Muscle of arm (tissue), 1 donor: ENCODE measurements at regions not wholly inside any gene's neighbourhood (a gene's known extent, or its start where the extent isn't known, plus 50 kb on each side); places are given as distances from the start of the nearest gene placed in this dataset.

Experiments used
- DNase-seq: peaks from one replicate; pipeline ENCODE4 v3.0.0-alpha.2; 2013

DNA sequence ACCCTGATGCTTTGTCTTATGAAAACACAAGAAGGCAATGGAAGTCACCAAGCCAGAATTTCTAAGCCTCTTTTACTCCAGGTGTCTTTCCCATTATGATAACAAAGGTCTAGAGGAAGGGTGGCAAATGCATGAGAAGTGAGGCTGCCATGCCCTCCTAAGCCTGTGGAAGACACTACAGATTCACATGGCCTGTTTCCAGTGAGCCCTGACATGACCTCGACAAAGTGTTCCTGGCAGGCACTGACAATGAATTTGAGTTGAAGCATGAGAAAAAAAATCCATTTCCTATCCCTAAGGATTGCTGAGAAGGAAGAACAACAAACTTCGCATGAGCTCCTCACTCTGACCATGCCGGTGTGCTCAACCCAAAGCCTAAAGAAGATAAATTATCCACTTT lies 268.0 kb downstream of the HTR7 start:
- DNase-seq, result no peak

GRCh38 chr10:90591629-90592028 lies 266.2 kb downstream of the HTR7 start:
- DNase-seq, result no peak

- DNase-seq, result peak; percentile 32
These were observed 265.1 kb downstream of the HTR7 start for GRCh38 chr10:90592638-90593302.

- DNase-seq, result no peak
These were observed 259.3 kb downstream of the HTR7 start for GRCh38 chr10:90598513-90598912.

DNA sequence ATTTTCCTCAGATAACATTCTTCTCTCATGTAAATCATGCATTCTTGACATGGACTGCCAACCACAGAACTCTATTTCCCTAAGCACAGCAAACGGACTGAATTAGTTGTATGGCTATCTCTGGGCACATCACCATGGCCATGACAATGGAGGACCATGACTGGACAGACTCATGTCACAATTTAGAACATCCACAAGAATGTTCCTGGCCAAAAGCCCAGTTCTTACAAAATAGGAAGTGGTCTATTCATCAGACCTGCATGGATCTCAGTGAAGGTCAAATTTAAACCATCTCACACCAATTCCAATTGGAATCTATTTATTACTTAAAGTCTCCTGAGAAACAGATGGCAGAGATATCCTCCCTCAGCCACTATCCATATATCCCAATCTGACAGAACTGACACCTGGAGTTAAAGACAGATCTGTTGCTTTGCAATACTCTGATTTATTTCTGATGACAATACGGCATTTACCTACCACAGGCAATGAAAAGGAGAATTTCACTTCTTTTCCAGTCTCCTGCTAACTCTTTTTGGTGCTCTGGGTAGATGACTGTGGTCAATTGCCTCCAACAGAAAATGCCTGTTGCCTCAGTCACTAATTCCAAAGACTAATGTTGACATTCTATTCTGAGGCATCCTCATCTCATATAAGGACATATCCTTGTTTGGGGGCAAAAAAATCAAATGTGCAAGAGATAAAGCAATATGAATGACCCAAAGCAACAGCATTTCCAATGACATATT lies 254.8 kb downstream of the HTR7 start:
- DNase-seq, result no peak

DNA sequence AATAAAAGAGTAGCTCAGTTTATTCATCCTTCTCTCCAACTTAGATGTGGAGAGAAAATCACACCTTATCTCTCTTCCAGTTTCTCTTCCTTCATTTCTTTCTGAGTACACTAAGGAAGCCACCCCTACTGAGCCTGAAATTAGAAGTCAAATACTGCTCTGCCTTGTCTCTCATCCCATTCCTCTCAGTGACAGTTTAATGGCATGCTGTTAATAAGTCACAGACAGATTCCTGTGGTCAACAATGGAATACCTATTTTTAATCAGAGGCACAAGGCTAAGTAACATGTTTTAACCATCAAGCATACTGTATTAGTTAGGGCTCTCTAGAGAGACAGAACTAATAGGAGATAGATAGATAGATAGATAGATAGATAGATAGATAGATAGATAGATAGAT lies 253.2 kb downstream of the HTR7 start:
- DNase-seq, result no peak

DNA sequence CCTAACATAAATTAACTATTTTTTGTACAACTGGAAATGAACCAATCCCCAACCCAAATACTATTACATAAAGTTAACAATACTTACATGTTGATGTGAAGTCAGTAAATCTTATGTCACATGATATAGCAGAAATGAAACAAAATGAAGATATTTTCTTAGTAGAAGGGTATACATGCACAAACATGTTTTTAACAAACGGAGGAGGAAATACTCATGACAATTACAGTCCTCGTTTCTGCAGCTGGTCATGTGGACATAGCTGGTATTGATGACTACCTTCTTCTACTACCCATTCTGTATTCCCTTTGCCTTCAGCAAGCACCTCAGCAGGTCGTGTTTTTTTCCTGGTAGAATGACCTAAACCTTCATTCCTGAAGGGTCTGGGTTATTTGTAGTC lies 252.3 kb downstream of the HTR7 start:
- no peak for DNase-seq

DNA sequence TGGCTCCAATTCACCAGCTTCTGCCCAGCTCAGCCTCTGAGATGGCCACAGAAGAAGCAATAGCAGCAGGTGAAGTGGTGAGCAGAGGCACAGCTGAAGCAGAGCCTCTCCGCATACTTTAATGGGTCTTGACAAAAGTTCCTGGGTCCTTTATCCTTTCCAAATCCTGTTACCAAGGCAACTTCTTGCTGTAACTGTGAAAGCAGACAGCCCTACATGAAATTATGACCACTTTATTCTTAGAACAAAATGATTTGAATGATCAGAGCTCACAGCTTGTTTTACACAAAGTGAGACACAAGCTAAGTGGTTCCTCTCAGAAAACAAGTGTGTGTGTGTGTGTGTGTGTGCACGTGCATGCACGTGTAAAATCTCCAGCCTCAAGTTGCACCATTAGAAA lies 245.6 kb downstream of the HTR7 start:
- no peak for DNase-seq

DNA sequence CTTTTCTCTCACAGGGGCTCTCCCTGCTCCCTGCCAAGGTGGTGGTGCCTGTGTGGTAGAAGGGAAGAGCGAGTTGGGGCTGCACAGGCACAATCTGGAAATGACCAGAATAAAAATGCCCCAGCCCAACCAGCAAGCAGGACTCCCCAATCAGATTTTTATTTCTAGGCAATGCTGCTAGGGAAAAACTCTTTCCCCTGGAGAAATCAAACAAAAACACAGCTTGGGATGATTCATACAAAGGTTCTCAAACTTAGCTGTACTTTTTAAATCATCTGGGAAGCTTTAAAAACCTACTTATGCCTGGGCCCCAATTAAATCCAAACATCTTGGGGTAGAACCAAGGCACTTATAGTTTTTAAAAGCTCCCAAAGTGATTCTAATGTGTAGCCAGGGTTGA lies 243.2 kb downstream of the HTR7 start:
- no peak for DNase-seq

- DNase-seq, result no peak
These were observed 236.3 kb downstream of the HTR7 start for GRCh38 chr10:90621577-90621976.

DNA sequence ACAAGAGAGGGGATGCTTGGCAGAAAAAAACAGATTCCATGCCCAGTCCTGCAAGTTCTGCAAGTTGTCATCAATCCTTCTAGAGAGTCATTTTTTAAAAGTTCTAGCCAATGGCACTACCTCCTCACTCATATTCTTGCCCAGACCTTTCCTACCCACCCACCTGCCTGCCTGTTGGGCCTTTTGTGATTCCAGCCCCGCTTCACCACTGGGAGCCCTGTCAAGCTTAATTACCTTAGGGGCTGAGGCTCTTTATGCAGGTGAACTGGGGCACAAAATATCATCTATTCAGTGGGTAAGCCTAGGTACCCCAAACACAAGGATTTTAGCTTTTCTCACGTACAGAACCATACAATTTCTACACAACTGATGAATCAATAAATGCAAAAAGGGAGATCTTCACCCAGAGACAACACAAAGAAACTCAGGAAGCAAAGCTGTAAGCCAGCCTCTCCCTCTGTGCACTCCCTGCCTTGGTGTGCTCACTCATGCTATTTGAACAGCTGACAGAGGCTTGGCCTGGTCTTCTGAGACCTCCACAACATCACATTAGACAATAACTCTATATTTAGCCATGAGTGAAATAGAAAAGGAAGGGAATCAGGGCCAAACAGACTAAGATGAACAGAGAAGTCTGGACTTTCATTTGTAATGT lies 222.6 kb downstream of the HTR7 start:
- DNase-seq, result no peak

DNA sequence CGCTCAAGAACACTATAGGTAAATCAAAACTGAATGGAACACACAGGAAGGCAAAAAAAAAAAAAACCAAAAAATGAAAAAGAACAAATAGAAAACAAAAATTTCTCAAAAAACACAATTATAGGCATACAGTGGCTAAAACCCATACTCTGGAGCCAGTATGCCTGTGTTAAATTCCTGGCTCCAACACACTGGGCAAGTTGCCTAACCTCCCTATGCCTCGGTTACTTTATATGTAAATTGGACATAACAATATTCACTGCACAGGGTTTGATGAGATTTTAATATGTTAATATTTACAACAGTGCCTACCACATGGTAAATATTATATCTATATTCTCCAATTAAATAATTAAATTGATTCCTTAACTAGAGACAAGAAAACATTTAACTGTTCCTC lies 217.1 kb downstream of the HTR7 start:
- DNase-seq, result no peak

DNA sequence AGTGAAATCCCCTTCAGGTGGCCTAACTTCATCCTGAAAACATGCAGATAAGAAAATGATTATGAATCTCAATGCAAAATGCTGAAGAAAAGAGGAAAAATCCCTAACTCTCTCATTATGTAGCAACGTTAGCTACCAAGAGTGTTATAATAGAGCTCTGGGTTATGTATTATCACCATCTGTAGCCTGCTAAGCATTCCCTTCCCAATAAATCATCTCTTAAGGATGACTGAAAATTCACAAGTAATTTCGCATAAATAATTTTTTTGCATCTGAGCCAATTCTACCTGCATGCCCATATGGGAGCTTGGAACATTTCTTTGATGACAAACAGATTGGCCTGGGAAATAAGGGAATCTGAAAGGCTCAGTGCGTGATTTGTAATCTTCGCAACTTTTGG lies 216.1 kb downstream of the HTR7 start:
- no peak for DNase-seq

GRCh38 chr10:90642136-90642535 lies 215.7 kb downstream of the HTR7 start:
- no peak for DNase-seq

- no peak for DNase-seq
These were observed 215.2 kb downstream of the HTR7 start for GRCh38 chr10:90642650-90643049.

DNA sequence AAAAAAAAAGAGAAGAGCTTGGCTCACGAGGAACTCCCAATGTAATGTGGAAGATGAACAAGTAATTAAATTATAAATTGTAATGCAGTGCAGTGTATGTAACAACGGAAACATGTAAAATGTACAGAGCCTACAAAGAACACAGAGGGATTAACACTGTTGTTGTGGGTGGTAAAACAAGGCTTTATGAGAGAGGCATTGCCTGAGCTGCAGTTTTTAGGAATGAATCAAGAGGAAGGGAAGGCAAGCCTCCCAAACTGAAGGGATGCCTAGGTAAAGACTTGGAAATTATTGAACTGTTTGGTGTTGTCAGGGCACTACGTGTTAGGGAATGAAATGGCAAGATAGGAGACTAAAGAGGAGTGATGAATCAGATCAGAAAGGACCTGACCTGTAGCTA lies 213.7 kb downstream of the HTR7 start:
- DNase-seq, result no peak

GRCh38 chr10:90650858-90651257 lies 207.0 kb downstream of the HTR7 start:
- DNase-seq, result no peak

GRCh38 chr10:90652519-90652918 lies 205.3 kb downstream of the HTR7 start:
- DNase-seq, result no peak

DNA sequence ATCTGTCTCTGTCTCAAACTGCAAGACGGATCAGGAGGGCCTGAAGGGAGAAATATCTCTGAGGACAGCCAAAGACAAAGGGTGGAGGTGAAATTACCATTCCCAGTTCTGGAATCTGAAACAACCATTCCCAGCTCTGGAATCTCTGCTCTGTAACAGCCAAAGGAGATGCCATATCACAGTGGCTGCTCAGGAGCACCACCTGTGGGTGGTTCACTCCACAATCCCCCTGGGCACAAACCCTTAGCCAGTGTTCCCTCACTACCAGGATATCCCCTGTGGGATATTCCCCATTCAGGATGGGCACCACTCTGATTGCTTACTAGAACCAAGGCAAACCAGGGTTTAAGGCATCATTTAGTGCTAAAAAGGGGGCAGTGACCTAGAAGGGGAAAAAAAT lies 199.0 kb downstream of the HTR7 start:
- no peak for DNase-seq

GRCh38 chr10:90665905-90666662 lies 191.8 kb downstream of the HTR7 start:
- DNase-seq, result no peak

DNA sequence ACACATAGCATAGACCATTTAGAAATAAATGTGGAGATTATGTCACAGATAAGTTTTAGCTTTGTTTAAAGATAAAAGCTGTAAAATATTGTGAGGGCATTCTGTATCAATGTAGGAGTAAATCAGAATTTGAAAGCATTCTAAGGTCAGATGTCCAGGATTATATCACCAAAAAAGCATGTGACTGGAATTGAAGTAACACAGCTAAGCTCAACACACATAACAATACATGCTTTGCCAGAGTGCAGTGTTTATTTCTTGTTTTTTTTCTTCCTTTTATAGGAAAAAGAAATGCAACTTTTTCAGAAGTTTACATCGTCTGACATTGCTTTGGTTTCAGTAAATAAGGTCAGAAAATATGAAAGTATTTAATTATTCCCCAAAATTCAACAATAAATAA lies 183.4 kb downstream of the HTR7 start:
- no peak for DNase-seq

- DNase-seq, result no peak
These were observed 182.9 kb downstream of the HTR7 start for GRCh38 chr10:90674928-90675327.

GRCh38 chr10:90675621-90676020 lies 182.2 kb downstream of the HTR7 start:
- DNase-seq, result no peak
